GM12865 (cell line): ENCODE measurements at regions not wholly inside any gene's neighbourhood (a gene's known extent, or its start where the extent isn't known, plus 50 kb on each side); places are given as distances from the start of the nearest gene placed in this dataset.
"Not testable (repeated sequence)": the region's sequence is repeated elsewhere in the genome, so short reads cannot be mapped to it uniquely, and the experiment has no call there.

Experiments used
- DNase-seq: peaks from one replicate; pipeline ENCODE4 v3.0.0; 2010; ENCODE audit warnings: low read depth
- H3K4me3 ChIP-seq: 2 replicates; pipeline ENCODE4 v1.5.1; 2011; ENCODE audit warnings: mild to moderate bottlenecking, low read depth, low read length, control low read depth
- TF ChIP-seq, protein P1 (sequence below): IDR thresholded peaks from 2 replicates; pipeline ENCODE4 v1.5.1; 2011; ENCODE audit warnings: low read length, control low read depth, low read depth, inconsistent platforms; ENCODE audit not compliant: insufficient read depth; ENCODE audit errors: missing control alignments

DNA sequence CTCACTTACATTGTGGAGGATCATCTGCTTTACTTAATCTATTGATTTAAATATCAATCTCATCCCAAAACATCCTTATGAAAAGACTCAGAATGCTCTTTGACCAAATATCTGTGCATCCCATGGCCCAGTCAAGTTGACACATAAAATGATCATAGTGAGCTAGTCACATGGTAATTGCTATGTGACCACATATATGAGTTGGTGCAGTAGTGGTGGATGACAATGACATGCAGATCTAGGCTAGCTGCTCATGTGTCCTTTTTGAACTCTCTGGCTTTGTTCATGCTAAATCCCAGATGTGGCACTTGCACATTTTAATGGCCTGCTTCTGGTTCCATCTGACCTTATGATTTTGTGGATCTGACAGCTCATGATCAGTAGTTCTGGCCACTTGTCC, 156.2 kb downstream of the NFKBIZ start:
- TF ChIP-seq, protein P1, sequence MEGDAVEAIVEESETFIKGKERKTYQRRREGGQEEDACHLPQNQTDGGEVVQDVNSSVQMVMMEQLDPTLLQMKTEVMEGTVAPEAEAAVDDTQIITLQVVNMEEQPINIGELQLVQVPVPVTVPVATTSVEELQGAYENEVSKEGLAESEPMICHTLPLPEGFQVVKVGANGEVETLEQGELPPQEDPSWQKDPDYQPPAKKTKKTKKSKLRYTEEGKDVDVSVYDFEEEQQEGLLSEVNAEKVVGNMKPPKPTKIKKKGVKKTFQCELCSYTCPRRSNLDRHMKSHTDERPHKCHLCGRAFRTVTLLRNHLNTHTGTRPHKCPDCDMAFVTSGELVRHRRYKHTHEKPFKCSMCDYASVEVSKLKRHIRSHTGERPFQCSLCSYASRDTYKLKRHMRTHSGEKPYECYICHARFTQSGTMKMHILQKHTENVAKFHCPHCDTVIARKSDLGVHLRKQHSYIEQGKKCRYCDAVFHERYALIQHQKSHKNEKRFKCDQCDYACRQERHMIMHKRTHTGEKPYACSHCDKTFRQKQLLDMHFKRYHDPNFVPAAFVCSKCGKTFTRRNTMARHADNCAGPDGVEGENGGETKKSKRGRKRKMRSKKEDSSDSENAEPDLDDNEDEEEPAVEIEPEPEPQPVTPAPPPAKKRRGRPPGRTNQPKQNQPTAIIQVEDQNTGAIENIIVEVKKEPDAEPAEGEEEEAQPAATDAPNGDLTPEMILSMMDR, result no peak
- no peak overlapping the region for H3K4me3 ChIP-seq
- DNase-seq, result no peak

DNA sequence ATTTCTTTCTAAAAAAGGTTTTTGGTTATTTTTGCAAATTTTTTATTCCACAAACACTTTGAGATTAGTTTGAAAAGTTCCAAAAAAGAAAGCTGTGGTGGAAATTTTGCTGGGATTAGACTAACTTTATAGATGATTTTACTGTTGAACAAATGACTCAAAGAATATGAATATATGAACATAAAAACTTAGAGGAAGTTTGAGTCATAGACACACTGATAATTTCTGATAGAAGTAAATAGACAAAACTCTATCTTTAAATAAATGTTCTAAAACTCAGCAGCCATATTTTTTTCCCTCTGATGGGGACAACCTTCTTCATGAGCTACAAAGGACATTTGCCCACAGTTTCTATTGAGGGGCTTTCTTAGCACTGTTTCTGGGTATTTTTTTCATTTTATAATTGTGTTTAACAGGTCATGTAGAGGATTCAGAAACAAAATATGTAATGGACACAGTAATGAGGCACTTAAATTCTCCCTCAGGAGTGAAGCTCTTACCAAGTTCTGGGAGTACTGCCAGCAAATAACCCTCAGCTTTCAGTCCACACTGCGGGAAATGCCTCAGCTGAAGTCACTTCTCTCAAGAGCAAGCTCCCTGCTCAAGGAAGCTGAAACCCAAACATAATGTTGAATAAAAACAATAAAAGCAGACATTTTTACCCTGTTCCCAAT, 157.6 kb downstream of the NFKBIZ start:
- TF ChIP-seq, protein P1, result no peak
- no peak overlapping the region for H3K4me3 ChIP-seq
- no peak for DNase-seq

DNA sequence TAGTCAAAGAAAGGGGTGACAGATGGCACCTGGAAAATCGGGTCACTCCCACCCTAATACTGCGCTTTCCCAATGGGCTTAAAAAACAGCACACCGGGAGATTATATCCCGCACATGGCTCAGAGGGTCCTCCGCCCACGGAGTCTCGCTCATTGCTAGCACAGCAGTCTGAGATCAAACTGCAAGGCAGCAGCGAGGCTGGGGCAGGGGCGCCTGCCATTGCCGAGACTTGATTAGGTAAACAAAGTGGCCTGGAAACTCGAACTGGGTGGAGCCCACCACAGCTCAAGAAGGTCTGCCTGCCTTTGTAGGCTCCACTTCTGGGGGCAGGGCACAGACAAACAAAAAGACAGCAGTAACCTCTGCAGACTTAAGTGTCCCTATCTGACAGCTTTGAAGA, 159.1 kb downstream of the NFKBIZ start:
- not testable (repeated sequence) for DNase-seq

DNA sequence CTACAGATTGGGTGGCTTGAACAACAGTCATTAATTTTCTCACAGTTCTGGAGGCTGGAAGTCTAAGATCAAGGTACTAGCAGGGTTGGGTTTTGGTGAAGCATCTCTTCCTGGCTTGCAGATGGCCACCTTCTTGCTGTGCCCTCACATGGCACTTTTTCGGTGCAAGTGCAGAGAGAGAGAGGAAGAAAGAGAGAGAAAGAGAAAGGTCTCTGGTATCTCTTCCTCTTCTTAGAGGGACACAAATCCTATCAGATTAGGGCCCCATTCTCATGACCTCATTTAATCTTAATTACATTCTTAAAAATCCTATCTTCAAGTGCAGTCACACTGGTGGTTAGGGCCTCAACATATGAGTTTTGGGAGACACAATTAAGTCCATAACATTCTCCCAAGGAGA, 167.1 kb downstream of the NFKBIZ start:
- TF ChIP-seq, protein P1, result no peak
- DNase-seq, result no peak
- H3K4me3 ChIP-seq, result no peak overlapping the region

More for the DNA sequence above, 159.1 kb downstream of the NFKBIZ start:
- H3K4me3 ChIP-seq, result not testable (repeated sequence)

DNA sequence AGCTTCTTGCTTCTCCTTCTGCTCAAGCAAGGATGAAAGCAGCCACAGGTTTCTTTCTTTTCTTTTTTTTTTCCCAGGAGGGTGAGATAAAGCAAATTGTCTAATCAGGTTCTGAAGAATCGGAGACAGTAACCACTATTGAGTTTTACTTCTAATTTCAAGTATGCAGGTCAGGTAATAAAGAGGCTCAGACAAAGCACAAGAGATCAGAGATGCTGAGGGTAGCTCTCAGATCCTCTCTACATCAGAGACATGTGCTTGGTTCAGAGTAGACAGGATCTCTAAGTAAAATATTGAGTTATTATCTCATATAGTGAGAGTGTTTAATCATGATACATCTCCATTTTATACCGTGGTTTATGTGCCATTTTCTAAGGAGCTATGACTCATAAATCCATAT, 168.5 kb downstream of the NFKBIZ start:
- TF ChIP-seq, protein P1, result no peak
- no peak overlapping the region for H3K4me3 ChIP-seq
- DNase-seq, result peak; percentile 30

DNA sequence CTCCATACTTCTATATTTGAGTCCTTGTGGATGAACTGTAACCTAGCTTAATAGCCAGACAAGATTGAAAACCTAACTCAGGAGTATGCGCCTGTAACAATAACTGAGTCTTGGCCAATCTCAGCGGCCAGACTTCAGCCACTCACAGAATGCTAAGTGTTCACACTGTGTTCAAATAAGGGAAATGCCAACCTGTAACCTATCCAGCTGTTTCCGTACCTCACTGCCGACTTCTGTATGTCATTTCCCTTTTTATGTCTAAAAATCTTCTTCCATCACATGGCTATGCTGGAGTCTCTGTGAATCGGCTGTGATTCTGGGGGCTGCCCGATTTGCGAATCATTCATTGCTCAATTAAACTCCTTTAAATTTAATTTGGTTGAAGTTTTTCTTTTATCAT, 169.2 kb downstream of the NFKBIZ start:
- H3K4me3 ChIP-seq, result no peak overlapping the region
- no peak for DNase-seq
- TF ChIP-seq, protein P1, result no peak

DNA sequence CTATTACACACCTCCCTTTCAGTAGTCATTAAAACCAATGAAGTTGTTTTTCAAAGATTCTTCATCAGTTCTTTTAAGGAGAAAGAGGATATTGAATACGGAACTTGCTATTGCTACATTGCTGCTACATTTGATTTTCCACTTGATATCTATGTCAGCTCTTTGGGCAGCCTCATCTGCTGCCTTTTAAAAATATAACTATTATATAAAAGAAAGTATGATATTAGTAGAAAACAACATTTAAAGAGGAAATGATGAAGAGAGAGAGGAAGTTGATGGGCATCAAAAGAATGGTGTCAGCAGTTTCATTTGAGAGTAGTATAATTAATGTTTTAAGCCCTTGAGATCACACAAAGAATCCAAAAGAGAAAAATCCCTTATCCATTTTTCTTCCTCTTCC, 171.4 kb downstream of the NFKBIZ start:
- DNase-seq, result no peak
- no peak overlapping the region for H3K4me3 ChIP-seq
- TF ChIP-seq, protein P1, result no peak
